Epithelial cell of proximal tubule (primary cell): ENCODE measurements at regions not wholly inside any gene's neighbourhood (a gene's known extent, or its start where the extent isn't known, plus 50 kb on each side); places are given as distances from the start of the nearest gene placed in this dataset.

ENCODE experiments used
- DNase-seq: peaks from one replicate; pipeline ENCODE4 v3.0.0-alpha.2; 2011; ENCODE audit warnings: low read depth
- H3K4me3 ChIP-seq: 2 replicates; pipeline ENCODE4 v1.5.1; 2011; ENCODE audit warnings: low read depth, mild to moderate bottlenecking, low read length
- TF ChIP-seq, protein P1 (sequence below): conservative IDR thresholded peaks from 2 replicates; pipeline ENCODE4 v1.5.1; 2012; ENCODE audit warnings: low read depth, mild to moderate bottlenecking, low read length

DNA sequence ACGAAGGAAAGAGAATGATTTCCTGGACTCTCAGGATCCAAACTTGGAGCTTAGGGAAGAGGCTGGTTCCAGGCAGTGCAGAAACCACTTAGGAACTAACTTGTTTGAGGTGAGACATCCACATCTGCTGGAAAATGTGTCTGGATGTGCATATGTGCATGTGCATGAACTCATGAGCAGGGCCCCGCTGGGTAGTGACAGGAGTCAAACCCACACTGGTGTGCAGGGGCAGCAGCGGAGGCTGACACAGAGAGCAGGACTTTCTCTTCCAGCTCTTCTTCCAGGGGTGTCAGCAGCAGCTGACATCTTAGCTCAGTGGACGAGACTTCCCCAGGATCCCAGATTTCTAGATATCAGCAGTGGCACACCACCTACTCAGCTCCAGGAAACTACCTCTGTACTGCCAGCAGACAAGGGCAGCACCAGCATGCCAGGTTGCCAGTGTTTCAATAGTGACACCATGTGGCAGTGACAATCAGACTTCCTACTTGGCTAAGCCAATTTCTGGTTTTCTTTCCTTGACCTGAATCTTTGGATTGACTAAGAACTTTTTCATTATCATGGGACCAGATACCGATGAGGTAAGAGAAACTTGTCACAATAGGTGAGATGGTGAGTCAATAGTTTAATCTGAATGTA, 227.5 kb upstream of the ZC3H12C start:
- no peak overlapping the region for H3K4me3 ChIP-seq
- DNase-seq, result no peak

DNA sequence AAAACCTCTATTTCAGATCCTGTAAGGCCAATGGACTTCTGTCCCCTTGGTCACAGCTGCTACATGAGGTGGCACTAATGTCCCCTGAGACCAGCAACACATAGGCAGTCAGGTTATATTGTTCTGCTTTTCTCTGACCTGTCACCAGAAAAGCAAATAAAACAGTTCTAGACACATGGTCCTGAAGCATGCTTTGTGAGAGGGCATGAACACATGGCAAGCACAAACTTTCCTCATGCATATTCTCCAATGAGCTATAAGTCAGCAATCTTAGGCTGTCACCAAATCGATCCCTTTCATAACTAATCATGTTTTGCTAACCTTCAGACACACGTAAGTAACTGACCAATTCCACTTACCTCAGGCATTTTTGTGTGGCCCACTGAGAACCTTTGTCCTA, 225.4 kb upstream of the ZC3H12C start:
- H3K4me3 ChIP-seq, result no peak overlapping the region
- DNase-seq, result no peak
- TF ChIP-seq, protein P1, sequence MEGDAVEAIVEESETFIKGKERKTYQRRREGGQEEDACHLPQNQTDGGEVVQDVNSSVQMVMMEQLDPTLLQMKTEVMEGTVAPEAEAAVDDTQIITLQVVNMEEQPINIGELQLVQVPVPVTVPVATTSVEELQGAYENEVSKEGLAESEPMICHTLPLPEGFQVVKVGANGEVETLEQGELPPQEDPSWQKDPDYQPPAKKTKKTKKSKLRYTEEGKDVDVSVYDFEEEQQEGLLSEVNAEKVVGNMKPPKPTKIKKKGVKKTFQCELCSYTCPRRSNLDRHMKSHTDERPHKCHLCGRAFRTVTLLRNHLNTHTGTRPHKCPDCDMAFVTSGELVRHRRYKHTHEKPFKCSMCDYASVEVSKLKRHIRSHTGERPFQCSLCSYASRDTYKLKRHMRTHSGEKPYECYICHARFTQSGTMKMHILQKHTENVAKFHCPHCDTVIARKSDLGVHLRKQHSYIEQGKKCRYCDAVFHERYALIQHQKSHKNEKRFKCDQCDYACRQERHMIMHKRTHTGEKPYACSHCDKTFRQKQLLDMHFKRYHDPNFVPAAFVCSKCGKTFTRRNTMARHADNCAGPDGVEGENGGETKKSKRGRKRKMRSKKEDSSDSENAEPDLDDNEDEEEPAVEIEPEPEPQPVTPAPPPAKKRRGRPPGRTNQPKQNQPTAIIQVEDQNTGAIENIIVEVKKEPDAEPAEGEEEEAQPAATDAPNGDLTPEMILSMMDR, result no peak

More for the DNA sequence above, 227.5 kb upstream of the ZC3H12C start:
- TF ChIP-seq, protein P1, result peak; percentile 31

DNA sequence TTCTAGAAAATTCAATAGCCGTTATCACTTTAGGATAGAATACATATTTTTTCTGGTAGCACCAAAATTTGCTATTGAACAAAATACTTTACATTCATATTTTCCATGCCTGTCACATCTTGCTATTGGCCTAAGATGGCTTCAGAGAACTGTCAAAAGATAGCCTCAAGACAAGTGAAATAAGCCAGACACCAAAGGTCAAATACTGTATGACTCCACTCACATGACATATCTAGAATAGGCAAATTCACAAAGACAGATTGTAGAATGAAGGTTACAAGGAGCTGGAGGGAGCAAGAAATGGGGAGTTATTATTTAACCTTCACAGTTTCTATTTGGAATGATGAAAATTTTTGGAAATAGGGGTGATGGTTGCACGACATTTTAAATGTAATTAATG, 223.7 kb upstream of the ZC3H12C start:
- no peak overlapping the region for H3K4me3 ChIP-seq
- no peak for DNase-seq
- TF ChIP-seq, protein P1, result no peak

DNA sequence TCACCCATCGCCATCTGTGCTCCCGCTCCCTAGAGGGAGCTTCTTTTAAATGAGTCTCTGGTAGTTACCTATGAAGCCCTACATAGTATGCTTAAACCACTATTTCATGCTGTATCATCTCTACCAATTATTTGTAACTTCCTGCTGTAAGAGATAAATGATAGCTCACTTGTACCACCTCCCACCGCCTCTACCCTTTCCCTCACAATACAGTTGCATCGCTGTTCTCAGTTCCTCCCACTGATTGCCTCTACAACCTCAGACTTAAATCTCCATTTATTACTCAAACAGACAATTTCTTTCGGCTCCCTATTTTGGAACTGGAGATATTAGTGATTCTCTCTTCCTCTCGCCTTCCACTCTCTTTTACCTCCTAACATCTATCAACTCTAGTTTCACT, 222.9 kb upstream of the ZC3H12C start:
- DNase-seq, result no peak
- TF ChIP-seq, protein P1, result no peak

GRCh38 chr11:109877043-109877442, 216.1 kb upstream of the ZC3H12C start:
- TF ChIP-seq, protein P1, result no peak

More for the DNA sequence above, 222.9 kb upstream of the ZC3H12C start:
- no peak overlapping the region for H3K4me3 ChIP-seq

GRCh38 chr11:109884501-109884900, 208.7 kb upstream of the ZC3H12C start:
- H3K4me3 ChIP-seq, result no peak overlapping the region
- no peak for DNase-seq
- TF ChIP-seq, protein P1, result no peak

More at GRCh38 chr11:109877043-109877442, 216.1 kb upstream of the ZC3H12C start:
- DNase-seq, result no peak
- H3K4me3 ChIP-seq, result no peak overlapping the region

- H3K4me3 ChIP-seq, result no peak overlapping the region
- TF ChIP-seq, protein P1, result no peak
- no peak for DNase-seq
Observed at GRCh38 chr11:109885006-109885405, 208.2 kb upstream of the ZC3H12C start.
